Lower leg skin (tissue), 4 donors: ENCODE measurements at regions not wholly inside any gene's neighbourhood (a gene's known extent, or its start where the extent isn't known, plus 50 kb on each side); places are given as distances from the start of the nearest gene placed in this dataset.
A peak's percentile ranks its signal among the peaks of the same experiment; 100 is the strongest.

Experiments used
- DNase-seq, 2 donors: peaks; one replicate each; pipeline ENCODE4 v3.0.0-alpha.2; 2019; ENCODE audit warnings: low spot score in 2 of 2
- H3K4me3 ChIP-seq: fragments of 200-600 bp; sonication (generic); 2 replicates; pipeline ENCODE4 v1.5.1; 2017; ENCODE audit warnings: mild to moderate bottlenecking, low read depth; ENCODE audit not compliant: poor library complexity, severe bottlenecking
- POLR2A ChIP-seq, 2 donors: fragments of 450-650 bp; IDR thresholded peaks; one replicate each; pipeline ENCODE4 v1.6.1; 2016 to 2017; ENCODE audit warnings: antibody characterized with exemption in 2 of 2, mild to moderate bottlenecking in 1 of 2, moderate library complexity in 1 of 2
- WGBS, 2 donors: methylation state at CpG; one replicate each; pipeline ENCODE4 v1.1.5; 2018; 5-methylcytosine and 5-hydroxymethylcytosine counted together
- intact Hi-C: fragments of 100-400 bp; cut with DNase I; formaldehyde crosslinking; loops from one replicate; pipeline ENCODE4 v1.15.0; 2023; ENCODE audit warnings: low total_unique reads
- TF ChIP-seq, protein P1 (sequence below), 3 donors: fragments of 450-650 bp; IDR thresholded peaks; one replicate each; pipeline ENCODE4 v1.5.1; 2016; ENCODE audit warnings: antibody characterized with exemption in 3 of 3, mild to moderate bottlenecking in 3 of 3, moderate library complexity in 2 of 3

DNA sequence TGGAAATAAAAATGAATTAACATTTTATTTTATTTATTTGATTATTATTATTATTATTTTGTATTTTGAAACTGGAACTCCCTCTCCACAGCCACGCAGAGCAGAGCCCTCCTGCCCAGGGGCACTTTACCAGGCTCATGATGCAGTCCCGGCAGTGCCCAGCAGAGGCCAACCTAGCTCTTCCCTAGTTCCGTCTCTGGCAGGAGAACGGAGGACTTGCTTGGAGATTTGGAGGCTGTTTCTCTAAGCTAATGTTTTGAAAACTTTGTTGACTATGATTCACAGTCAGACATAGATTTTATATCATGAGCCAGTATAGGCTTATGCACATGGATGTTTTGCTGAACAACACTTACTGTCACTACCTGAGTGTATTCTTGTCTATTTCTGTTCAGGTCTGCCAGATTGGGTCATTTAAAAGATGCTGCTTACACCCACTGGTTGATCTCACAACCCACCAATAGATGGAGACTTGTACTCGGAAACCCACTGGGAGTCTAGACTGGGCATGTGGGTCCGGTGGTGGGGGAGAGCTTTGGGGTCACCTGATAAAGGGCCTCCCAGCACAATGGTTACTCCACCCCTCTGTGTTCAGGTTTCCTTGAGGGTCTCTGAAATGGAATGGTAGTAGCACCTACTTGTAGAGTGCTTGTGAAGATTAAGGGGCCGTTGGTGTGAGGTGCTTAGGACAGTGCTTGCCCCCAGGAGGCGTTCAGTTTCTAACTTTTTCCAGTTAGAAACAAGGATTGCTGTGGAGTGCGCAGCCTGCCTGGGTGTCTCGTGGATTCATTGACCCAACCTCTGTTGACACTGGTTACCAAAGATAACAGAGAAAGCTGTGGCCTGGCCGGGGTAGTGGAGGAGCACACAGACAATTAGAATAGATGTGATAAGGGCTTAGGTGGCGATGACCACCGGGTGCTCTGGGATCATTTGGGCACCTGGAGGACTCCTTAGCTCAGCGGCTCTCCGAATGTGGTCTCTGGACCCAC lies 177.3 kb downstream of the HAUS1 start:
- no peak overlapping the region for H3K4me3 ChIP-seq
- intact Hi-C loops = loop anchor here (5.0 to 10.0 kb wide), 2 partner anchors 203 to 376 kb away; partner anchors contain the start of gene LOXHD1
- peak; percentile 37 to 87 for DNase-seq
- TF ChIP-seq, protein P1, sequence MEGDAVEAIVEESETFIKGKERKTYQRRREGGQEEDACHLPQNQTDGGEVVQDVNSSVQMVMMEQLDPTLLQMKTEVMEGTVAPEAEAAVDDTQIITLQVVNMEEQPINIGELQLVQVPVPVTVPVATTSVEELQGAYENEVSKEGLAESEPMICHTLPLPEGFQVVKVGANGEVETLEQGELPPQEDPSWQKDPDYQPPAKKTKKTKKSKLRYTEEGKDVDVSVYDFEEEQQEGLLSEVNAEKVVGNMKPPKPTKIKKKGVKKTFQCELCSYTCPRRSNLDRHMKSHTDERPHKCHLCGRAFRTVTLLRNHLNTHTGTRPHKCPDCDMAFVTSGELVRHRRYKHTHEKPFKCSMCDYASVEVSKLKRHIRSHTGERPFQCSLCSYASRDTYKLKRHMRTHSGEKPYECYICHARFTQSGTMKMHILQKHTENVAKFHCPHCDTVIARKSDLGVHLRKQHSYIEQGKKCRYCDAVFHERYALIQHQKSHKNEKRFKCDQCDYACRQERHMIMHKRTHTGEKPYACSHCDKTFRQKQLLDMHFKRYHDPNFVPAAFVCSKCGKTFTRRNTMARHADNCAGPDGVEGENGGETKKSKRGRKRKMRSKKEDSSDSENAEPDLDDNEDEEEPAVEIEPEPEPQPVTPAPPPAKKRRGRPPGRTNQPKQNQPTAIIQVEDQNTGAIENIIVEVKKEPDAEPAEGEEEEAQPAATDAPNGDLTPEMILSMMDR (IDR thresholded peaks at IDR 0.05) = peak in 1 of 3 donors; percentile 24
- TF ChIP-seq POLR2A (IDR thresholded peaks at IDR 0.05) = no peak
- 58 to 59% methylated on average over 15 of the region's 15 CpGs for WGBS, 2 donors

DNA sequence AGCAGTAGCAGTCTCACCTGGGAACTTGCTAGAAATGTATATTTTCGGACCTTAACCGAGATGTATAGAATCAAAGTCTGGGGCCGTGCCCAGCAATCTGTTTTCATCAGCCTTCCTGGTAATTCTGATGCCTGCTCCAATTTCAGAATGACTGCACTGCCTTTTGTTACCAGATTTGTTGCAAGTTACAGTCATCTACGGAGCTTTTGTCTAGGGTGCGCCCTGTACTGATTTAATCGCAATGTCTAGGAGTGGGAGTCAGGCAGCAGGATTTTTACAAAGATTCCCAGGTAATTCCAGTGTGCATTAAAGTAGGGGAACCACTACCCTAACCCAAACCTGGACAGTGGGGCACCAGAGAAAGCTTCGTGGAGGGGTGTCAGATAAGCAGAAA lies 178.0 kb downstream of the HAUS1 start:
- H3K4me3 ChIP-seq = no peak overlapping the region
- DNase-seq = no peak
- TF ChIP-seq, protein P1 (IDR thresholded peaks at IDR 0.05) = no peak
- TF ChIP-seq POLR2A (IDR thresholded peaks at IDR 0.05) = no peak
- WGBS, 2 donors = 94% methylated on average over 7 of the region's 7 CpGs
- intact Hi-C loops = loop anchor here (5.0 to 10.0 kb wide), 2 partner anchors 203 to 375 kb away; partner anchors contain the start of gene LOXHD1

DNA sequence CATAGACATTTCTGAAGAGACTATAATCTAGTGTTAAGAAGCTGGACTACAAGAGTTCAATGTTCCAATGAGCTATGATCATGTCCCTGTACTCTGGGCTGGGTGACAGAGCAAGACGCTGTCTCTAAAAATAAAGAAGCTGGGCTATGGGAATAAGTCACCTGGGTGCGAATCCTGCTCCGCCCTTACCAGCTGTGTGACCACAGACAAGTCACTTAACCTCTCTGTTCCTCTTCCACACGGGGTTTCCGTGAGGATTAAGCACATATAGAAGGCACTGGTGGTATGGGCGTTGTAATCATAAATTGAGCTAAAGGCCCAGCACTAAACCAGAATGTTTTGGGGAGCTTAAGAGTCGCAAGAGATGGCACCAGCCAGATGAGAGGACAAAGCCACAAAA lies 178.5 kb downstream of the HAUS1 start:
- TF ChIP-seq POLR2A (IDR thresholded peaks at IDR 0.05) = no peak
- TF ChIP-seq, protein P1 (IDR thresholded peaks at IDR 0.05) = no peak
- WGBS, 2 donors = 91 to 95% methylated on average over 7 of the region's 7 CpGs
- intact Hi-C loops = loop anchor here (5.0 to 10.0 kb wide), 2 partner anchors 202 to 375 kb away; partner anchors contain the start of gene LOXHD1

DNA sequence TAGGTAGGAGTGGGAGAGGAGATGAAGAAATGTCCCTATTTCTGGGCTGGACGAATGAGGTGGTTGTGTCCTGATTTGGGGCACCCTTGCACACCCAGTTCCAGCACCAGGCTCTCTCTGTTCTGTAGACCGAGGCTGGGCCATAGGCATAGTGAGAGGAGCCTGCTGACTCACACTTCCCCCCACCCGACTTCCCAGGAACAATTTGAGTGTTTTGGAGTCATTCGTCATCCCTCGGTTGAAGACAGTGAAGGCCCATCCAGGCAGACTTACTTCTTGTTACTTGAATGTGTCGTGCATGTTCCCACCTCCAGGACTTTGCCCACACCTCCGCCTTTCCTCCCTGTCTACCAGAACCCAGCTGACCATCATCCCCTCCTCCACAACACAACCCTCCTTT lies 179.1 kb downstream of the HAUS1 start:
- DNase-seq = no peak
- no peak for TF ChIP-seq POLR2A (IDR thresholded peaks at IDR 0.05)
- TF ChIP-seq, protein P1 (IDR thresholded peaks at IDR 0.05) = no peak
- 71 to 73% methylated on average over 7 of the region's 7 CpGs for WGBS, 2 donors
- intact Hi-C loops = loop anchor here (5.0 to 10.0 kb wide), 2 partner anchors 202 to 374 kb away; partner anchors contain the start of gene LOXHD1
- no peak overlapping the region for H3K4me3 ChIP-seq

More for the DNA sequence above, 178.5 kb downstream of the HAUS1 start:
- H3K4me3 ChIP-seq = no peak overlapping the region
- no peak for DNase-seq

DNA sequence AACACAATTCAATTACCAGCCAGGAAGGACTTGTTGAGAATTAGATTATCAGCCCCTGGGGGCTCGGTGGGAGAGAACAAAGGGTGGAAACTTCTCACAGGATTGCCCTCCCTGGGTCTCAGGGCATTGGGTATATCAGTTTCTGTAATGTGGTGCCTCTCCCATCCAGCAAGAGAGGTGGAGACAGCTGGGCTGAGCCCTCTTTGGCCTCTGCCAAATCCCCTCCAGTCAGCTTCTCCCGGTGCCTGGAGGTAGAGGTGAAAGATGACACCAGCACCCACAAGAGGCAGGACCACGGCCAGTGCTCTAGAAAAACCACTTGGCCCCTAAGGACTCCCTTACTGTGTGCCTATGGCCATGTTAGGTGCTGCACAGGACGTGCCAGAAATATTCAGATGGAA lies 179.7 kb downstream of the HAUS1 start:
- TF ChIP-seq, protein P1 (IDR thresholded peaks at IDR 0.05) = no peak
- no peak for TF ChIP-seq POLR2A (IDR thresholded peaks at IDR 0.05)
- intact Hi-C loops = loop anchor here (5.0 to 10.0 kb wide), 2 partner anchors 201 to 373 kb away; partner anchors contain the start of gene LOXHD1
- no peak for DNase-seq
- H3K4me3 ChIP-seq = no peak overlapping the region
- WGBS, 2 donors = 51 to 59% methylated on average over 4 of the region's 4 CpGs
